HG03097 (cell line): ENCODE measurements at regions not wholly inside any gene's neighbourhood (a gene's known extent, or its start where the extent isn't known, plus 50 kb on each side); places are given as distances from the start of the nearest gene placed in this dataset.
"Not testable (repeated sequence)": the region's sequence is repeated elsewhere in the genome, so short reads cannot be mapped to it uniquely, and the experiment has no call there.

Source experiments
- ATAC-seq: cut with Tn5 transposase; IDR thresholded peaks from one replicate; pipeline ENCODE4 v1.9.1; 2021; ENCODE audit not compliant: unreplicated experiment, low FRiP score

DNA sequence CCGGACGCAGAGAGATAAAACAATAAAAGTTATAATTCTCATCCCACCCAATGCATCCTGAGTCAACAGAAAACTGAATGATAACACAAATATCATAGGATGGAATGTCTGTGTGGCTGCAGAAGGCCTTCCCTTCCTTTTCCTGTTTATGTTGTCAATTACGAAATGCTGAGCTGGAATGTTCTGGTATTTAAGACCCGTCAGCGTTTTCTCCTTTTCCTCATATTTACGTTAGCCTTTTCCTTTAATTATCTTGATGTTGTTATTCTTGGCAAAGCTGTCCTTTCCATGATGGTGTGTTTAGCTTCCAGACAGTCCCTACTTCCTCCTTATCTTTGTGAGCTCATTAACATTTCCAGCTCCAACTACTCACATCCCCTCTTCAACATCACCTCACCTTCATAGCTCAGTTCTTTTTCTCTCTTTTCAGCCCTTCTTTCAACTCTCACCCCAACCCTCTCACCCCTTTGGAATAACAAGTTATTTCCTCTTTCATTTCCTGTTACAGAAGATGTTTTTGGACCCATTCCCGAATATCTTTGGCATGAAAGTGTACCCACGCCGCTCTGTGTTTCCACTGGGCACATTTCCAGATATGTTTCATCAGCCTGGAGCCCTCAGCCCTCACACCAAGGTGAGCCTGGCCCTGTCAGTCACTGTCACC is 221.6 kb downstream of the NR2F1-AS1 start:
- ATAC-seq, result no peak

DNA sequence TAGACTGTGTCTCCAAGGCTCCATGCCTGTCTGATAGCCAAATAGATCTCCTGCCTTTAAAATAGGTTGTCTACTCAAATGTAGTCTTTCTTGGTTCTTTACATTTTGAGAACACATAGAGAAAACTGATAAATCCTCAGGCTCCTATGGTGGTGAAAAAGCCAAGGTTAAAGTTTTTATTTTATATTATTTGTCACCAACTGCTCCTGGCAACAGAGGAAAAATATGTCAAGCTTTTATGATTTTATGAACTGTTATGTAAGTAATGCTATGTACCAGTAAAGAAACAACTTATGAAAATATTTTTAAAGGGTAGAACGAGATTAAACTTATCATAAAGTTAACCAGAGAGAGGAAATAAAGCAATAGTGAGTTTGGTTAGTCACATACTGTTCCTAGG is 222.8 kb downstream of the NR2F1-AS1 start:
- no peak for ATAC-seq

DNA sequence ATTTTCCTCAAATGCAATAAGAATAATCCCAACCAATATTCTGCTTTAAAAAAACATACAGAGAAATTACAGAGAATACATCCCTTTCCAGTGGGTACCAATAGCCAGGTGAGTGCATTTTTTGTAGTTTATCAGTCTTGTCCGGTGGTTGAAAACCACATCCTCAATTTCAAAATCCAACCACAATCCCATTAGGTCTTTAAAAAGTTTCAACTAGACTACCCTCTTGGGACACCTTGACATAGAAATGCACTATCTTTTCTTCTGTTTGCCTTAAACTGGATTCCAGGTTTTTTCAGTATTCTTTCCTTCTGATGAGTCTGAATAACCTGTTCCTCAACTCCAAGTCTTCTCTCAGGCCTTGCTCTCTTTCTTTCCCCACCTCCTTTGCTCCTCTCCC is 223.3 kb downstream of the NR2F1-AS1 start:
- no peak for ATAC-seq

DNA sequence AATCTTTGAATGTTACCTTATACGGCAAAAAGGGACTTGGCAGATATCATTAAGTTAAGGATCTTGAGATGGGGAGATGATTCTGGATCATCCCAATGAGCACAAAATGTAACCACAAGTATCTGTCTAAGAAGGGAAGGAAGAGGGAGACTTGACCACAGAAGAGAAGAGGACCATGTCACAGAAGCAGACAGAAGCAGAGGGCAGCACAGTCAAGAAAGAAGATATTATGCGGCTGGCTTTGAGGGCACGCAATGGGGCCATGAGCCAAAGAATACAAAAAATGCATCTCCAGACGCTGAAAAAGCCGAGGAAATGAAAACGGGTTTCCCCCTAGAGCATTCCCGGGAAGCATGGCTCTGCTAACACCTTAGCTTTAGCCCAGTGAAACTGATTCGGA is 225.3 kb downstream of the NR2F1-AS1 start:
- no peak for ATAC-seq

GRCh38 chr5:93352186-93352585 is 228.8 kb downstream of the NR2F1-AS1 start:
- ATAC-seq, result no peak

DNA sequence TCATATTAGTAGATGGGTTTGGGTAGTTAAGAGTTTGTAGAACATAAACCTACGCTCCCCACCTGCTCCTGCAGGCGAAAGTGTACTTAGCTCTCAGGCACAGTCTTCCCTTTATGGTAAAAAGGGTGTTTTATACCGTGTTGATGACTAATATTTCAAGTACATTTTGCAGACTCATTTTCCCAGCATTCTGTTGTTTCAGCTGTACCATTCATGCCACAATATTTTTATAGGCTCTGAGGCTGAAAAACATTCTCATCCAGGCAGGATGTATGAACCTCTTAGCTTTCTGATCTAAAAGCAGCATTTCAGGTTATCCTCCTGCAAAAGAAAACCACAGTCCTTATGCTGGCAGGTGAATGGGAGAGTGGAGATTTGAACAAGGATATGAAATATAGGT is 231.4 kb downstream of the NR2F1-AS1 start:
- no peak for ATAC-seq

DNA sequence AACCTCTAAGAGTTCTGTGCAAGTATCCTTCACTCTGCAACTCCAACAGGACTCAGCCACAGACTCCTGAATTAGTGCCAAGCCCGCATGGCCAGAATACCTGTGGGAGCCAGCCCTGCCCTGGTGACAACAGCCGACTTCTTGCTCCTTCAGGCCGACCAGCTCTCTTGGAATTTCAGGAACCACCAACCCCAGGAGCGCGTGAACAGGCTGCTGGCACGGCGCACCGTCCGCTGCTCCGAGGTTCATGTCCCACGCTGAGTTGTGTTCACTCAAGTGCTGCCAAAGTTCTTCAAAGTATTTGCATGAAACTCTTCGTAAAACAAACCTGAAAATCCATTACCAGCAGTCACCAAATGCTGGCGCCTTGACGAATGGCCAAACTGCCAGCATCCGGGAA is 232.8 kb downstream of the NR2F1-AS1 start:
- ATAC-seq, result no peak

DNA sequence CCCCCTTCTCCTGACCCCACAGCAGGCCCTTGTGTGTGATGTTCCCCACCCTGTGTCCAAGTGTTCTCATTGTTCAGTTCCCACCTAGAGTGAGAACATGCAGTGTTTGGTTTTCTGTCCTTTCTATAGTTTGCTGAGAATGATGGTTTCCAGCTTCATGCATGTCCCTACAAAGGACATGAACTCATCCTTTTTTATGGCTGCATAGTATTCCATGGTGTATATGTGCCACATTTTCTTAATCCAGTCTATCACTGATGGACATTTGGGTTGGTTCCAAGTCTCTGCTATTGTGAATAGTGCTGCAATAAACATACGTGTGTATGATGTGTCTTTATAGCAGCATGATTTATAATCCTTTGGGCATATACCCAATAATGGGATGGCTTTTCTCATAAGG is 234.2 kb downstream of the NR2F1-AS1 start:
- ATAC-seq, result not testable (repeated sequence)

DNA sequence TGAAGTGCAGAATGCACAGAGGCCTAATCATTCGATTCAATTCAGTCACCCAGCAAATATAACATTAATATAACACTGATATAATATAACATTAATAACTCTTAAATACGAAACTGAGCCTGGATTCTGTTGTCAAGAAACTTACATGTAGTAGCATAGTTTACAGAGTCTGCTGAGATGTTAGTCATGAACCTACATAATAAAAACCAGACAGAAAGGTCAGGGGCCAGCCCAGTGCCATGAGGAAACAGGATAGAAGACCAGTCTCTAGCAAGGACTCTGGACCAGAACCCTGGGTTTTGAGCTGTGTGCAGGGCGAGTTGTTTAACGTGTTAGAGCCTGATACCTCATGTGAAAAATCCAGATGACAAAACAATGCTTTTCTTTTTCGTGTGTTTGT is 234.7 kb downstream of the NR2F1-AS1 start:
- ATAC-seq, result no peak

GRCh38 chr5:93343570-93343969 is 237.4 kb downstream of the NR2F1-AS1 start:
- ATAC-seq, result no peak

- no peak for ATAC-seq
Measured at GRCh38 chr5:93342563-93343061, 238.4 kb downstream of the NR2F1-AS1 start.

DNA sequence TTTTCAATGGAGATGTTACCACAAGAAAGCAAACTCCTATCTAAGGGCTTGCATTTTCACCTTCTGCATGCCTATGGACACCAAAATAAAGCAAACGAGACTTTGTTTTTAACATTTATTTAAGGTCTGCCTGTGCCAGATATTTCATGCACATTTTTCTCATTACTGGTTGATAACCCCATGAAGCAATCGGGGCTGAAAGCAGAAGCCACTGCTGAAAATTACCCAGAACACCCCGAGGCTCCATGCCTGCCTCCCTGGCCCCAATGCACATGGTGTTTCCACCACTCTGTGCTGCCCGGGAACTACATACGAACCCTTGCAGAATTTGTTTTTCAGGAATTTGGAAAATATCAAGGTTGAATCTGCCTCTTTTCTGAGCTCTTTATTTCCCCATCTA is 240.1 kb downstream of the NR2F1-AS1 start:
- ATAC-seq, result no peak

DNA sequence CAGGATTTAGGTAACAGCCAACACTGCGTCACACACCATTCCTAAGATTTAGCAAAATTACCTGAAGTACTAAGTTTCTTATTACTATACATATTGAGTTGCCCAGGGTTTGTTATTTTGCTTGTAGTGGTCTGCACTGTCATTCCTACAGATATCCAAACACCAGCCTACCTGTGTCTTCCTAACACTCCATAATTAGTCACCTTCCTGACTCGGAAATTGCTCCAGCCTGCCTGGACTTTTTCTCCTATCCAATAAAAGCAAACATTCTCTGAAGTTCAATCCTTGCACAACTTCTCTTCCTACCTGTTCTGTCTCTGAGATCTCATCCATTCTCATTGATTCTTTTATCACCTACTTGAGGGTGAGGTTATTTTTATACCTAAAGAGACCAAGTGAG is 243.9 kb downstream of the NR2F1-AS1 start:
- no peak for ATAC-seq

- no peak for ATAC-seq
Measured at GRCh38 chr5:93336330-93337110, 244.5 kb downstream of the NR2F1-AS1 start.

GRCh38 chr5:93331863-93332262 is 249.2 kb downstream of the NR2F1-AS1 start:
- ATAC-seq, result no peak

DNA sequence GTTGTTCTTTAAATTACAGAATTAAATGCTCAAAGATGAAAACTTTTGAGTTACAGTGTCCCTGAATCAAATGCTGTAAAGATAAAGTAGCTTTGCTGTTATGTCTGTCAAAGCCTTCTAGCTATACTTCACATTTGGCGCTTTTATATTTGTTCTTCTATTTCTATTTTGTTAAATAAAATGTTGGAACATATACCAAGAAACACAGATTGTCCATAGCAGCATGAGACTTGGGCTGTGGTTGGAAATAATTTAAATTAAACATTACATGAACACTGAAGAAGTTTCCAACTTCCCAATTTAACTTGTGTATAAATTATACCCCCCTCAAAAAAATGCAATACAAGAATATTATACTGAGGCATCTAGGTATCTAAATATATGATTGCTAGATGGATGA is 249.8 kb downstream of the NR2F1-AS1 start:
- ATAC-seq, result no peak

DNA sequence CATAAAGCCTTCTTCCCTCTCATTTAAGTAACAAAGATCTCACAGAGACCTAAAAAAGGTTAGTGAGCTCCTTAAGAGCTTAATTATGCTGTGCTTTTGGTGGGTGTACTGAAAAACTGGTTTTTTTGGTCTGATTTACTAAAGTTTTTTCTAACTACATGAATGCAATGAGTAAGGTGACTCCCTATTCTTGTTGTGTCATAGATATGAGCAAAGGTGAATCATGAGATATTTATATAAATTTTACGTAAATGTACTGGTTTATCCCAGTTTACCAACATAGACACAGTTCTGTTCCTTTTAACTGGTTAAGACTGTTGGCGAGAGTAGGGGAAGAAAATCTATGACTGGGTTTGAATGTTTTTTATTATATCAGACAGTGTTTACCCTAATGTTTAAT is 250.5 kb downstream of the NR2F1-AS1 start:
- ATAC-seq, result no peak

DNA sequence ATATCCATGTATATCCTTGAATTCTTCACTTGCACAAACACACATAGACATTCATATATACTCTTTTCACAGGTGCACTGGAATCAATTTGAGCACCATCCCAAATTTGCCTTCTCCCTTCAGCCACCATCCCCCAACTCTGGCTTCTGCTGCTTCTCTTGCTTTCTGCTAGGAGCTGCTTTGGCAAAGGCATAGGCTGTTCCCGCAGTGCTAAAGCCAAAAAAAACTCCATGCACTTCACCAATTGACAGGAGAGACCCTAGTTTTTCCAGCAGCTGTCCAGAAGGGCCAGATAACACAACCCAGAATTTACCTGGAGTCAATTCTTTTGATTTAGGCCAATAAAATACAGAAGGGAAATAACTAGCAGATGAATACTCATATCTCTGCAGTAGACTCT is 251.3 kb downstream of the NR2F1-AS1 start:
- ATAC-seq, result no peak

DNA sequence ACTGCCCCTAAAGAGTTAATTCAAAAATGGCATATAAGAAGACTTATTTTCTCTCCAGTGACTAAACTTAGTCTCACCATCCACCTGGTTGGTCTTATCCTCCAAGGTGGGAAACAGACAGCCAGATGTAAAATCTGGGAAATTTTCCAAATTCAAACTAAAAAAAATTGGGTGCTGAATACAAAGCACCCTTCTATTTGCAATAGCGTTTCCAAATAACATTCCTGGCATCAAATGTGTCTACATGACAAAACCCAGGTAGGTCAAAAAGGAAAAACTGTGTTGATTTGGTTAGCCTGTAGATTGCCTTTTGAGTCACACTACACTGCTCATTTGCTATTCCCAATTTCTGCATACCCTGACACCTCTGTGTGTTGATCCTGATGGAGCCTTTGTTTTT is 252.2 kb downstream of the NR2F1-AS1 start:
- ATAC-seq, result no peak

DNA sequence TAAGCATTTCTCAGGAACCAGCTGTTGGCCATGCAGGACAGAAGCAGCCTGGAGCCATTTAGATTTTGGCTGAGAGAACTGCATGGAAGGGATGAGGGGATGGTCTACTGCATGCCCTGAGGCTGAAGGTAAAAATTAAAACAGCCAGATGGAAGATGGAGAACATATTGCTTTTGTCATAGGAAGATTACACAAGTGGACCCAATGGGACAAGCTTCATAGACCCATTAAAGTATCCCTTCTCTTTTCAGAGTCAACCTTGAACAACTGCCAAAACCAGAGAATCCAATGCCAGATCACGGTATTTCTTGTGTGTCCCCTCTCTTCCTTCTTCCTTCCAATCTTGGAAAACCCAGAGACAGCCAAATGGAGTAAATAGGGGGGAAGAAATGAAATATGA is 253.4 kb downstream of the NR2F1-AS1 start:
- ATAC-seq, result no peak

GRCh38 chr5:93325946-93326345 is 255.1 kb downstream of the NR2F1-AS1 start:
- ATAC-seq, result no peak
